Psoas muscle (tissue), 7 donors: ENCODE measurements at regions not wholly inside any gene's neighbourhood (a gene's known extent, or its start where the extent isn't known, plus 50 kb on each side); places are given as distances from the start of the nearest gene placed in this dataset.

ENCODE experiments used
- ATAC-seq, 4 donors: fragments of 200-7000 bp; cut with Tn5 transposase; one replicate each; pipeline ENCODE4 v1.9.1; 2020; ENCODE audit warnings: moderate library complexity in 3 of 4, mild to moderate bottlenecking in 2 of 4
- DNase-seq, 2 donors: peaks; one replicate each; pipeline ENCODE4 v3.0.0-alpha.2; 2020
- H3K27ac ChIP-seq: fragments of 200-600 bp; one replicate; pipeline ENCODE4 v1.8.0; 2022
- H3K27me3 ChIP-seq, 3 donors: fragments of 200-600 bp in 1 of 3; one replicate each; pipeline versions ENCODE4 v1.6.1 to v1.8.0; 2013 to 2022; ENCODE audit warnings: low read length in 2 of 3, mild to moderate bottlenecking in 2 of 3, moderate library complexity in 1 of 3; ENCODE audit not compliant: insufficient read depth in 3 of 3
- H3K36me3 ChIP-seq, 2 donors: fragments of 200-600 bp in 1 of 2; one replicate each; pipeline versions ENCODE4 v1.6.1 to v1.8.0; 2013 to 2022; ENCODE audit warnings: low read depth in 1 of 2, mild to moderate bottlenecking in 1 of 2, moderate library complexity in 1 of 2; ENCODE audit not compliant: insufficient read depth in 1 of 2
- H3K4me1 ChIP-seq: fragments of 200-600 bp; one replicate; pipeline ENCODE4 v1.8.0; 2022
- H3K4me3 ChIP-seq: fragments of 200-600 bp; one replicate; pipeline ENCODE4 v1.8.0; 2022; ENCODE audit warnings: mild to moderate bottlenecking
- H3K9me3 ChIP-seq: fragments of 200-600 bp; one replicate; pipeline ENCODE4 v1.8.0; 2022
- CTCF ChIP-seq: fragments of 200-600 bp; IDR thresholded peaks from one replicate; pipeline ENCODE4 v1.8.0; 2022; ENCODE audit warnings: antibody characterized with exemption
- WGBS, 3 donors: extraction: QIAGEN DNeasy Blood & Tissue Kit; methylation state at CpG; one replicate each; pipeline versions ENCODE4 v1.1.6 to v1.1.7; 2013; 5-methylcytosine and 5-hydroxymethylcytosine counted together
- intact Hi-C, 2 donors: fragments of 100-400 bp; cut with DNase I; formaldehyde crosslinking; loops; one replicate each; pipeline versions ENCODE4 v1.11.0 to v1.14.2; 2022
- donor health status: healthy with polysubstance abuse.
- donor health status: DM: no; HTN: no; CAD: no; lungs with moderate emphysema.
- donor health status: Bipolar disorder and iron deficiency.
- donor health status: healthy.
- donor health status: DM: yes; HTN: yes; CAD: no.
- donor health status: DM: no; HTN: no; CAD: no.
- donor health status: DM: yes; HTN: yes; CAD: no.

GRCh38 chr13:67776151-67776550 is 546.0 kb upstream of the PCDH9 start:
- Histone ChIP-seq H3K4me1 (no peaks in the 10 kb centered on the region), H3K9me3 (no peaks in the 10 kb centered on the region), H3K36me3 (no peaks in the 10 kb centered on the region), H3K4me3 (no peak overlapping the region), H3K27me3 (no peaks in the 10 kb centered on the region), H3K27ac (no peak overlapping the region)
- no peak for ATAC-seq
- 47 to 55% (median 52%) methylated on average over 3 of the region's 3 CpGs for whole genome bisulfite sequencing, 3 donors
- intact Hi-C loops: no loop called here
- no peak for DNase-seq
- no peak for TF ChIP-seq CTCF

- no peaks in the 10 kb centered on the region for H3K4me1 ChIP-seq
- no peaks in the 10 kb centered on the region for H3K36me3 ChIP-seq
- intact Hi-C loops: no loop called here
- no peak overlapping the region for H3K4me3 ChIP-seq
- H3K27ac ChIP-seq: no peak overlapping the region
- H3K9me3 ChIP-seq: no peaks in the 10 kb centered on the region
- DNase-seq: no peak
- TF ChIP-seq CTCF: no peak
- ATAC-seq: no peak
- H3K27me3 ChIP-seq: no peaks in the 10 kb centered on the region
Measured at GRCh38 chr13:67775359-67775758, 545.2 kb upstream of the PCDH9 start.

- Histone ChIP-seq H3K4me1 (no peaks in the 10 kb centered on the region), H3K27me3 (no peaks in the 10 kb centered on the region), H3K4me3 (no peak overlapping the region), H3K9me3 (no peaks in the 10 kb centered on the region), H3K36me3 (no peaks in the 10 kb centered on the region), H3K27ac (no peak overlapping the region)
- DNase-seq (no peak), ATAC-seq (no peak)
- intact Hi-C loops: no loop called here
- WGBS, 3 donors: 90 to 93% (median 91%) methylated on average over 34 to 37 of the region's 37 CpGs
- TF ChIP-seq CTCF: no peak
Measured at GRCh38 chr13:67772807-67773453, 542.8 kb upstream of the PCDH9 start.

GRCh38 chr13:67771106-67771505 is 541.0 kb upstream of the PCDH9 start:
- TF ChIP-seq CTCF: no peak
- H3K4me1 ChIP-seq: no peaks in the 10 kb centered on the region
- ATAC-seq: no peak

GRCh38 chr13:67769987-67770341 is 539.8 kb upstream of the PCDH9 start:
- ATAC-seq: no peak
- H3K36me3 ChIP-seq: no peaks in the 10 kb centered on the region
- H3K27me3 ChIP-seq: no peaks in the 10 kb centered on the region
- WGBS, 3 donors: 86 to 90% (median 87%) methylated on average over 7 of the region's 7 CpGs
- H3K4me3 ChIP-seq: no peak overlapping the region
- no peak overlapping the region for H3K27ac ChIP-seq
- no peak for TF ChIP-seq CTCF
- DNase-seq: no peak
- intact Hi-C loops: no loop called here
- H3K9me3 ChIP-seq: no peaks in the 10 kb centered on the region
- H3K4me1 ChIP-seq: no peaks in the 10 kb centered on the region

More at GRCh38 chr13:67771106-67771505, 541.0 kb upstream of the PCDH9 start:
- intact Hi-C loops: no loop called here
- Histone ChIP-seq H3K36me3 (no peaks in the 10 kb centered on the region), H3K27me3 (no peaks in the 10 kb centered on the region), H3K4me3 (no peak overlapping the region), H3K9me3 (no peaks in the 10 kb centered on the region), H3K27ac (no peak overlapping the region)
- DNase-seq: no peak
